Mesenchymal stem cell (in vitro differentiated cells and primary cell): ENCODE measurements at regions not wholly inside any gene's neighbourhood (a gene's known extent, or its start where the extent isn't known, plus 50 kb on each side); places are given as distances from the start of the nearest gene placed in this dataset.
"Not testable (repeated sequence)": the region's sequence is repeated elsewhere in the genome, so short reads cannot be mapped to it uniquely, and the experiment has no call there.

Source experiments
- DNase-seq: peaks from one replicate; pipeline ENCODE4 v3.0.0-alpha.2; 2013
- H2AFZ ChIP-seq: one replicate; pipeline ENCODE4 v1.6.1; 2013; ENCODE audit warnings: low read depth, mild to moderate bottlenecking, control low read depth, inconsistent platforms, low read length, moderate library complexity
- H2AK5ac ChIP-seq: 2 replicates; pipeline ENCODE4 v1.6.1; 2013; ENCODE audit warnings: low read length, moderate library complexity, mild to moderate bottlenecking, inconsistent platforms; ENCODE audit not compliant: severe bottlenecking
- H2BK120ac ChIP-seq: one replicate; pipeline ENCODE4 v1.6.1; 2013; ENCODE audit warnings: low read depth, mild to moderate bottlenecking, inconsistent platforms, low read length, moderate library complexity
- H2BK12ac ChIP-seq, 2 experiments: one replicate each; pipeline ENCODE4 v1.6.1; 2013; ENCODE audit warnings: inconsistent platforms in 2 of 2, low read length in 2 of 2, mild to moderate bottlenecking in 2 of 2, moderate library complexity in 2 of 2, control low read depth in 1 of 2
- H2BK15ac ChIP-seq: one replicate; pipeline ENCODE4 v1.6.1; 2013; ENCODE audit warnings: mild to moderate bottlenecking, low read depth, inconsistent platforms; ENCODE audit not compliant: poor library complexity, severe bottlenecking
- H2BK5ac ChIP-seq: 2 replicates; pipeline ENCODE4 v1.6.1; 2013; ENCODE audit warnings: low read depth, mild to moderate bottlenecking, low read length, control low read depth, inconsistent platforms; ENCODE audit not compliant: poor library complexity, severe bottlenecking
- H3K14ac ChIP-seq, 2 experiments: one replicate each; pipeline ENCODE4 v1.6.1; 2013; ENCODE audit warnings: inconsistent platforms in 2 of 2, low read length in 2 of 2, control low read depth in 1 of 2, mild to moderate bottlenecking in 1 of 2, moderate library complexity in 1 of 2
- H3K18ac ChIP-seq, 2 experiments: one replicate each; pipeline ENCODE4 v1.6.1; 2013; ENCODE audit warnings: inconsistent platforms in 2 of 2, low read length in 2 of 2, control low read depth in 1 of 2, low read depth in 1 of 2, mild to moderate bottlenecking in 1 of 2
- H3K23ac ChIP-seq, 2 experiments: one replicate each; pipeline ENCODE4 v1.6.1; 2013; ENCODE audit warnings: inconsistent platforms in 2 of 2, low read length in 2 of 2, mild to moderate bottlenecking in 2 of 2, moderate library complexity in 2 of 2, control low read depth in 1 of 2
- H3K27ac ChIP-seq: 2 replicates; pipeline ENCODE4 v1.5.1; 2013; ENCODE audit warnings: mild to moderate bottlenecking, moderate library complexity, low read length, control low read depth, inconsistent platforms; ENCODE audit not compliant: poor library complexity, severe bottlenecking
- H3K27me3 ChIP-seq, 2 experiments: 2 replicates each; pipeline versions ENCODE4 v1.6.1 to v1.7.0; 2013; ENCODE audit warnings: low read length in 2 of 2, mild to moderate bottlenecking in 2 of 2, moderate library complexity in 2 of 2, control low read depth in 1 of 2, inconsistent platforms in 1 of 2; ENCODE audit not compliant: control insufficient read depth in 1 of 2, insufficient read depth in 1 of 2
- H3K36me3 ChIP-seq, 2 experiments: 2 replicates each; pipeline versions ENCODE4 v1.6.1 to v1.7.0; 2013; ENCODE audit warnings: low read length in 2 of 2, control low read depth in 1 of 2, inconsistent platforms in 1 of 2, low read depth in 1 of 2, mild to moderate bottlenecking in 1 of 2; ENCODE audit not compliant: insufficient read depth in 2 of 2, control insufficient read depth in 1 of 2
- H3K4ac ChIP-seq, 2 experiments: one replicate each; pipeline ENCODE4 v1.6.1; 2013; ENCODE audit warnings: inconsistent platforms in 2 of 2, low read length in 2 of 2, mild to moderate bottlenecking in 2 of 2, moderate library complexity in 2 of 2, control low read depth in 1 of 2, low read depth in 1 of 2
- H3K4me1 ChIP-seq: 2 replicates; pipeline ENCODE4 v1.6.1; 2013; ENCODE audit warnings: low read depth, low read length, control low read depth; ENCODE audit not compliant: control insufficient read depth, insufficient read depth
- H3K4me2 ChIP-seq: 2 replicates; pipeline ENCODE4 v1.6.1; 2013; ENCODE audit warnings: low read length, mild to moderate bottlenecking, inconsistent platforms; ENCODE audit not compliant: poor library complexity, severe bottlenecking
- H3K4me3 ChIP-seq, 2 experiments: 2 replicates each; pipeline versions ENCODE4 v1.5.1 to v1.7.0; 2013; ENCODE audit warnings: low read length in 2 of 2, mild to moderate bottlenecking in 2 of 2, control low read depth in 1 of 2, low read depth in 1 of 2; ENCODE audit not compliant: insufficient read depth in 1 of 2
- H3K79me1 ChIP-seq: replicated peaks from 2 replicates; pipeline ENCODE4 v1.6.1; 2013; ENCODE audit warnings: mild to moderate bottlenecking, control low read depth, low read length, inconsistent platforms; ENCODE audit not compliant: poor library complexity, severe bottlenecking
- H3K9ac ChIP-seq: 2 replicates; pipeline ENCODE4 v1.7.0; 2013; ENCODE audit warnings: mild to moderate bottlenecking, low read length, moderate library complexity
- H3K9me3 ChIP-seq: 2 replicates; pipeline ENCODE4 v1.7.0; 2013; ENCODE audit warnings: mild to moderate bottlenecking, low read length; ENCODE audit not compliant: control insufficient read depth
- H4K8ac ChIP-seq: one replicate; pipeline ENCODE4 v1.6.1; 2013; ENCODE audit warnings: inconsistent platforms, mild to moderate bottlenecking, low read length, moderate library complexity
- H4K91ac ChIP-seq: one replicate; pipeline ENCODE4 v1.6.1; 2013; ENCODE audit warnings: mild to moderate bottlenecking, low read length, inconsistent platforms
- WGBS: methylation state at CpG from one replicate; pipeline ENCODE4 v1.1.7; 2013; ENCODE audit warnings: mixed read lengths; 5-methylcytosine and 5-hydroxymethylcytosine counted together

DNA sequence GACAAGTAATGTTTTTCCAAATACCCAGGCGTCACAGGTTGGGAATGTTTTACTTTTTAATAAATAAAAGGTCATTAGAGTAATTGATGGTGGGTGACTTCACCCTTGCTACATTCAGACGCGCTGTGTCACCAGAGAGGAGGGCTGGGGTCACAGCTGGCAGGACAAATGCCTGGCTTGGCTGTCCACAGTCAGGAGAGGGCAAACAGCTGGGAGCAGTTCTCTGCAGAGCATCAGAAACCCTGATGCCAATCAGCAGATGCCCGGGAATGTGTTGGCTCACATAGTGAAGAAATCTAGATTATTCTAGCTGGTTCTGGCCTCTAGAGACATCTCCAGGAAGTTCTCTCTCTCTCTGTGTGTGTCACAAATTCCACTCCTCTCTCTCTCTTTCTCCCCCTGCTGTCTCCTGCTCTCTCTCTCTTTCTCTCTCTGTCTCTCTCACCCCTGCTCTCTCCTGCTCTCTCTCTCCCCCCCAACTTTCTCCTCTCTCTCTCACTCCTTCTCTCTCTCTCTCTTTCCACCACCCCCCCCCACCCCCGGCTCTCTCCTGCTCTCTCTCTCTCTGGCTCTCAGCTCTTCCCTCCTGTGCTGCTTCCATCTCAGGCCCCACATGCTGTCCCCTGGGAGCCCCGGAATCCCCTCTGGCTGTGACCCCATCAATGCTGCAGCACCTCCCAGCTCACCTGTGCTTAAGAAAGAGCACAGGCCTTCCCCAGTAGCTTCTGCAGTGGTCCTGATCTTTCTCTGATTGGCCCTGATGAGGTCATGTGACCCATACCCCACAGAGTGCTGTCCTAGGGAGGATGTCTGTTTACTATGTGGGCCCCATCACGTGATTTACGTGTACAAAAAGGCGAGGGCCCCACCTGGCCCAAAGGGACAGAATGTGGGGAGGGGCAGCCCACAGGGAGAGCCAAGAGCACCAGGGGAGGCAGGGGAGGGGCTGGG, 331.5 kb downstream of the ADGRD1 start:
- H3K23ac ChIP-seq, H3K36me3 ChIP-seq, H3K79me1 ChIP-seq, H4K8ac ChIP-seq, H2AFZ ChIP-seq, H2BK120ac ChIP-seq, H2BK15ac ChIP-seq, H2BK12ac ChIP-seq, H3K4me1 ChIP-seq, H4K91ac ChIP-seq, H3K4me3 ChIP-seq, H3K18ac ChIP-seq, H3K9me3 ChIP-seq, H3K4ac ChIP-seq, H2AK5ac ChIP-seq, H3K9ac ChIP-seq, H3K14ac ChIP-seq, DNase-seq, H2BK5ac ChIP-seq, H3K27ac ChIP-seq, H3K4me2 ChIP-seq: not testable (repeated sequence)
- H3K27me3 ChIP-seq: peaks cover 0 to 14% of the 10 kb centered on the region in 2 experiments
- 63% methylated on average over 5 of the region's 9 CpGs for WGBS

DNA sequence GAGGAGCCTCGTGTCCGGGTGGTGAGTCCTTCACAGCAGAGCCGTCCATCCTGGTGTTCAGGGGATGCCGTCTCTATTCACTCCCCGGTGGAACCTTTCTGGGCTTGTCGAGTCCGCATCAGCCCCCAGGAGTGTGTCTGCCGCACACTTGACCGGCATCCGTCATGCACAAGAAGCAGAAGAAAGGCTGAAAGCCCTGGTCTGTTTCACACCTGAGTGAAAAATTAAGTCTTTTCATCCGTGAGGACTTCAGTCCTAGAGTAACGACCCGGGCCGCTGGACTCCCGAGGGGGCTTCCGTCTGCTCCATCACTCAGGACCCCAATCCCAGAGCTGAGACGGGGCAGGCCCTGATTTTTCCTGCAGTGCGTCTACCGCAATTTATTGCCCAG, 332.2 kb downstream of the ADGRD1 start:
- H2AK5ac ChIP-seq, H3K18ac ChIP-seq, H3K27ac ChIP-seq, H3K36me3 ChIP-seq, H3K4me2 ChIP-seq, H3K4me1 ChIP-seq, H2BK5ac ChIP-seq, H3K4me3 ChIP-seq, DNase-seq, H3K79me1 ChIP-seq, H3K23ac ChIP-seq, H2BK12ac ChIP-seq, H4K91ac ChIP-seq, H2BK15ac ChIP-seq, H2BK120ac ChIP-seq, H3K9me3 ChIP-seq, H3K14ac ChIP-seq, H4K8ac ChIP-seq, H2AFZ ChIP-seq, H3K4ac ChIP-seq, H3K9ac ChIP-seq: not testable (repeated sequence)
- H3K27me3 ChIP-seq: peaks cover 0 to 10% of the 10 kb centered on the region in 2 experiments
- 91% methylated on average over 9 of the region's 19 CpGs for WGBS

- H3K23ac ChIP-seq, H3K9me3 ChIP-seq, H3K4me1 ChIP-seq, H3K4me3 ChIP-seq, H4K8ac ChIP-seq, H2AFZ ChIP-seq, H4K91ac ChIP-seq, H3K9ac ChIP-seq, H2BK12ac ChIP-seq, H3K27ac ChIP-seq, H3K14ac ChIP-seq, H3K79me1 ChIP-seq, DNase-seq, H2BK15ac ChIP-seq, H2BK120ac ChIP-seq, H2AK5ac ChIP-seq, H3K4me2 ChIP-seq, H3K4ac ChIP-seq, H3K36me3 ChIP-seq, H3K18ac ChIP-seq, H2BK5ac ChIP-seq: not testable (repeated sequence)
- 20% methylated on average over 1 of the region's 24 CpGs for WGBS
- H3K27me3 ChIP-seq: peaks cover 0 to 10% of the 10 kb centered on the region in 2 experiments
Observed at GRCh38 chr12:131286301-131286700, 332.6 kb downstream of the ADGRD1 start.

GRCh38 chr12:131287015-131287937, 333.6 kb downstream of the ADGRD1 start:
- Histone ChIP-seq H3K9ac (no peak overlapping the region), H3K4me3 (peak overlapping the region in 1 of 2 experiments; percentile 9), H3K4ac (no peak overlapping the region), H3K4me1 (no peaks in the 10 kb centered on the region), H3K79me1 (no peaks in the 10 kb centered on the region), H2AK5ac (no peak overlapping the region), H3K23ac (no peak overlapping the region), H2BK5ac (no peak overlapping the region), H4K8ac (no peak overlapping the region), H2BK15ac (no peak overlapping the region), H3K36me3 (no peaks in the 10 kb centered on the region), H3K9me3 (no peaks in the 10 kb centered on the region), H3K27ac (no peak overlapping the region), H3K4me2 (no peak overlapping the region), H2AFZ (no peak overlapping the region), H3K27me3 (peaks cover 0 to 10% of the 10 kb centered on the region in 2 experiments), H4K91ac (no peak overlapping the region), H2BK120ac (no peak overlapping the region), H2BK12ac (no peak overlapping the region), H3K18ac (no peak overlapping the region), H3K14ac (no peak overlapping the region)
- DNase-seq: no peak
- 90% methylated on average over 15 of the region's 25 CpGs for WGBS
